Astrocyte (in vitro differentiated cells and primary cell): ENCODE measurements at regions not wholly inside any gene's neighbourhood (a gene's known extent, or its start where the extent isn't known, plus 50 kb on each side); places are given as distances from the start of the nearest gene placed in this dataset.

ENCODE experiments used
- DNase-seq: peaks from one replicate; pipeline ENCODE4 v3.0.0-alpha.2; 2010; ENCODE audit warnings: low read depth
- FAIRE-seq: peaks from 2 replicates; lab custom pipeline; 2011; peaks lifted over from hg19 to GRCh38; lab: Jason Lieb, UNC
- H2AFZ ChIP-seq: 2 replicates; pipeline ENCODE4 v1.6.0; 2012; ENCODE audit warnings: low read depth, low read length, inconsistent platforms
- H3K27ac ChIP-seq: 2 replicates; pipeline ENCODE4 v1.5.1; 2011; ENCODE audit warnings: low read depth, low read length, inconsistent platforms
- H3K27me3 ChIP-seq: 2 replicates; pipeline ENCODE4 v1.6.0; 2011; ENCODE audit warnings: low read length, inconsistent platforms; ENCODE audit not compliant: insufficient read depth
- H3K36me3 ChIP-seq: 2 replicates; pipeline ENCODE4 v1.5.1; 2011; ENCODE audit warnings: low read length, inconsistent platforms; ENCODE audit not compliant: insufficient read depth
- H3K4me1 ChIP-seq: 2 replicates; pipeline ENCODE4 v1.5.1; 2011; ENCODE audit warnings: low read length, inconsistent platforms; ENCODE audit not compliant: insufficient read depth
- H3K4me2 ChIP-seq: 2 replicates; pipeline ENCODE4 v1.6.0; 2012; ENCODE audit warnings: low read length, inconsistent platforms
- H3K4me3 ChIP-seq: 2 replicates; pipeline ENCODE4 v1.5.1; 2011; ENCODE audit warnings: low read depth, mild to moderate bottlenecking, low read length, inconsistent platforms; ENCODE audit not compliant: insufficient read depth
- H3K79me2 ChIP-seq: 2 replicates; pipeline ENCODE4 v1.6.0; 2012; ENCODE audit warnings: mild to moderate bottlenecking, low read length, inconsistent platforms; ENCODE audit not compliant: insufficient read depth
- H3K9ac ChIP-seq: 2 replicates; pipeline ENCODE4 v1.6.0; 2012; ENCODE audit warnings: mild to moderate bottlenecking, low read length, inconsistent platforms
- H3K9me3 ChIP-seq: 2 replicates; pipeline ENCODE4 v1.5.1; 2012; ENCODE audit warnings: low read depth, mild to moderate bottlenecking, low read length, inconsistent platforms; ENCODE audit not compliant: insufficient read depth
- H4K20me1 ChIP-seq: 2 replicates; pipeline ENCODE4 v1.6.0; 2012; ENCODE audit warnings: low read length, inconsistent platforms; ENCODE audit not compliant: insufficient read depth
- H3K27ac Mint-ChIP-seq: one replicate; pipeline ENCODE4 v1.8.0; 2021; ENCODE audit warnings: mild to moderate bottlenecking, mixed read lengths; ENCODE audit not compliant: unreplicated experiment
- H3K27me3 Mint-ChIP-seq: one replicate; pipeline ENCODE4 v1.8.0; 2021; ENCODE audit warnings: low read depth, mixed read lengths; ENCODE audit not compliant: unreplicated experiment
- H3K36me3 Mint-ChIP-seq: one replicate; pipeline ENCODE4 v1.8.0; 2021; ENCODE audit warnings: low read depth, mixed read lengths; ENCODE audit not compliant: unreplicated experiment
- H3K4me1 Mint-ChIP-seq: one replicate; pipeline ENCODE4 v1.8.0; 2021; ENCODE audit warnings: low read depth, mixed read lengths; ENCODE audit not compliant: unreplicated experiment
- H3K4me3 Mint-ChIP-seq: one replicate; pipeline ENCODE4 v1.8.0; 2021; ENCODE audit warnings: mild to moderate bottlenecking, moderate library complexity, mixed read lengths; ENCODE audit not compliant: unreplicated experiment
- H3K9me3 Mint-ChIP-seq: one replicate; pipeline ENCODE4 v1.8.0; 2021; ENCODE audit warnings: mild to moderate bottlenecking, mixed read lengths; ENCODE audit not compliant: unreplicated experiment
- CTCF ChIP-seq: IDR thresholded peaks from 2 replicates; pipeline ENCODE4 v1.5.1; 2011; ENCODE audit warnings: low read depth, mild to moderate bottlenecking, inconsistent platforms, low read length, moderate library complexity; ENCODE audit not compliant: insufficient read depth
- EZH2 ChIP-seq: IDR thresholded peaks from 2 replicates; pipeline ENCODE4 v1.6.1; 2012; ENCODE audit warnings: mild to moderate bottlenecking, low read length, inconsistent platforms; ENCODE audit not compliant: insufficient read depth

- H3K79me2 ChIP-seq, result peaks cover 96% of the 10 kb centered on the region
These were observed 71.8 kb upstream of the MACF1 start for GRCh38 chr1:39132505-39133339.

GRCh38 chr1:39133340-39133684 lies 71.2 kb upstream of the MACF1 start:
- Histone ChIP-seq H3K36me3 (no peaks in the 10 kb centered on the region), H3K27ac (peak overlapping the region; percentile 70), H3K79me2 (peaks cover 95% of the 10 kb centered on the region), H4K20me1 (peaks cover 51% of the 10 kb centered on the region), H3K4me3 (no peak overlapping the region), H3K27me3 (no peaks in the 10 kb centered on the region), H3K4me2 (peak overlapping the region; percentile 77), H3K9me3 (no peaks in the 10 kb centered on the region), H2AFZ (no peak overlapping the region), H3K4me1 (peaks cover 27% of the 10 kb centered on the region), H3K9ac (peak overlapping the region; percentile 65)
- H3K36me3 Mint-ChIP-seq, result peaks cover 2% of the 10 kb centered on the region
- peak overlapping the region; percentile 97 for H3K27ac Mint-ChIP-seq
- peaks cover 63% of the 10 kb centered on the region for H3K4me1 Mint-ChIP-seq
- no peak for FAIRE-seq
- DNase-seq, result no peak
- peak overlapping the region; percentile 34 for H3K4me3 Mint-ChIP-seq
- no peaks in the 10 kb centered on the region for H3K9me3 Mint-ChIP-seq
- no peaks in the 10 kb centered on the region for H3K27me3 Mint-ChIP-seq
- TF ChIP-seq CTCF (no peak), EZH2 (no peak)

More at GRCh38 chr1:39132505-39133339, 71.8 kb upstream of the MACF1 start:
- Histone ChIP-seq H3K9me3 (no peaks in the 10 kb centered on the region), H2AFZ (no peak overlapping the region), H3K4me3 (no peak overlapping the region), H3K27me3 (no peaks in the 10 kb centered on the region), H4K20me1 (peaks cover 56% of the 10 kb centered on the region), H3K27ac (peak overlapping the region; percentile 70), H3K4me2 (peak overlapping the region; percentile 77), H3K9ac (peak overlapping the region; percentile 65), H3K36me3 (no peaks in the 10 kb centered on the region), H3K4me1 (peaks cover 27% of the 10 kb centered on the region)
- Mint-ChIP-seq H3K36me3 (peaks cover 2% of the 10 kb centered on the region), H3K4me1 (peaks cover 66% of the 10 kb centered on the region), H3K27me3 (no peaks in the 10 kb centered on the region), H3K9me3 (no peaks in the 10 kb centered on the region), H3K27ac (peak overlapping the region; percentile 97), H3K4me3 (peak overlapping the region; percentile 66)
- DNase-seq, result no peak
- FAIRE-seq, result no peak
- no peak for TF ChIP-seq EZH2
- TF ChIP-seq CTCF, result peak; percentile 33

- H3K9me3 ChIP-seq, result no peaks in the 10 kb centered on the region
- Mint-ChIP-seq H3K36me3 (peaks cover 4% of the 10 kb centered on the region), H3K27ac (no peak overlapping the region), H3K4me1 (peaks cover 53% of the 10 kb centered on the region), H3K27me3 (no peaks in the 10 kb centered on the region), H3K4me3 (peak overlapping the region; percentile 5), H3K9me3 (no peaks in the 10 kb centered on the region)
- no peak overlapping the region for H3K4me3 ChIP-seq
- H3K27ac ChIP-seq, result no peak overlapping the region
- no peak overlapping the region for H3K4me2 ChIP-seq
- H3K4me1 ChIP-seq, result peaks cover 24% of the 10 kb centered on the region
- peaks cover 96% of the 10 kb centered on the region for H3K79me2 ChIP-seq
- FAIRE-seq (no peak), DNase-seq (no peak)
- no peak for TF ChIP-seq EZH2
- no peak for TF ChIP-seq CTCF
- no peaks in the 10 kb centered on the region for H3K36me3 ChIP-seq
- H3K27me3 ChIP-seq, result no peaks in the 10 kb centered on the region
- H2AFZ ChIP-seq, result no peak overlapping the region
- H4K20me1 ChIP-seq, result peaks cover 45% of the 10 kb centered on the region
- no peak overlapping the region for H3K9ac ChIP-seq
These were observed 69.6 kb upstream of the MACF1 start for GRCh38 chr1:39134768-39135333.
